HCT116 (cell line): ENCODE measurements at regions not wholly inside any gene's neighbourhood (a gene's known extent, or its start where the extent isn't known, plus 50 kb on each side); places are given as distances from the start of the nearest gene placed in this dataset.

Experiments
- ATAC-seq: fragments of 200-7000 bp; cut with Tn5 transposase; 2 replicates; pipeline ENCODE4 v1.9.1; 2020; ENCODE audit warnings: mild to moderate bottlenecking, moderate library complexity
- BruUV-seq: library from RNA; stranded (reverse); fragments of 400-500 nt; replicated peaks from 2 replicates; lab custom pipeline; 2021; lab: Mats Ljungman, UMichigan
- CTCF ChIA-PET: fragments of 300-600 bp; sonication (Branson Sonifier 250); formaldehyde crosslinking; loops from one replicate; lab custom pipeline; 2021; ENCODE audit warnings: antibody characterized with exemption; lab: Charles Lee
- POLR2A ChIA-PET: fragments of 300-600, 350-600 bp; sonication (Branson Sonifier 250); formaldehyde crosslinking; loops from one replicate; lab custom pipeline; 2021; ENCODE audit warnings: antibody characterized with exemption; lab: Charles Lee
- RAD21 ChIA-PET, 2 experiments: fragments of 300-600 bp; sonication (Branson Sonifier 250); formaldehyde crosslinking; loops; one replicate each; lab custom pipeline; 2023; ENCODE audit warnings: low total read pairs in 2 of 2; ENCODE audit not compliant: uncharacterized antibody in 2 of 2, unreplicated experiment in 2 of 2, low non-redundant PET in 1 of 2; lab: Charles Lee
- DNase-seq: peaks from one replicate; pipeline ENCODE4 v3.0.0-alpha.2; 2010; ENCODE audit warnings: low read depth, low spot score
- H2AFZ ChIP-seq: fragments of 200-600 bp; shearing (Covaris generic), sonication (generic); 2 replicates; pipeline ENCODE4 v1.6.1; 2017; ENCODE audit warnings: low read depth, mixed run types, mixed read lengths, antibody characterized with exemption, low read length; ENCODE audit not compliant: poor library complexity, severe bottlenecking
- H3K27ac ChIP-seq: 2 replicates; pipeline ENCODE4 v1.5.1; 2012; ENCODE audit warnings: low read depth, low read length
- H3K27me3 ChIP-seq: fragments of 200-600 bp; sonication (generic); 2 replicates; pipeline ENCODE4 v1.6.1; 2016; ENCODE audit warnings: mixed run types, low read length, mixed read lengths; ENCODE audit not compliant: insufficient read depth
- H3K36me3 ChIP-seq, 2 experiments: fragments of 200-500 bp in 1 of 2; fragments of 200-600 bp in 1 of 2; sonication (Bioruptor generic) in 1 of 2; sonication (generic) in 1 of 2; 2 replicates each; pipeline versions ENCODE4 v1.5.1 to v1.6.1; 2014 to 2016; ENCODE audit warnings: low read length in 2 of 2, inconsistent platforms in 1 of 2, mixed read lengths in 1 of 2, mixed run types in 1 of 2; ENCODE audit not compliant: insufficient read depth in 2 of 2, control insufficient read depth in 1 of 2
- H3K4me1 ChIP-seq, 2 experiments: fragments of 200-600 bp in 1 of 2; sonication (generic) in 1 of 2; 2 replicates each; pipeline versions ENCODE4 v1.5.1 to v1.6.1; 2012 to 2017; ENCODE audit warnings: low read length in 2 of 2, inconsistent platforms in 1 of 2, mild to moderate bottlenecking in 1 of 2, mixed read lengths in 1 of 2, mixed run types in 1 of 2, moderate library complexity in 1 of 2; ENCODE audit not compliant: insufficient read depth in 2 of 2, control insufficient read depth in 1 of 2
- H3K4me2 ChIP-seq: fragments of 200-600 bp; sonication (generic); 2 replicates; pipeline ENCODE4 v1.6.1; 2017; ENCODE audit warnings: mixed run types, low read length, mixed read lengths
- H3K4me3 ChIP-seq, 2 experiments: fragments of 200-600 bp in 1 of 2; sonication (generic) in 1 of 2; replicated peaks in 1 of 2; 2 replicates each; pipeline ENCODE4 v1.5.1; 2011 to 2016; ENCODE audit warnings: low read length in 2 of 2, control low read depth in 1 of 2, low read depth in 1 of 2, mild to moderate bottlenecking in 1 of 2, mixed read lengths in 1 of 2, mixed run types in 1 of 2
- H3K79me2 ChIP-seq: fragments of 200-600 bp; sonication (generic); 2 replicates; pipeline ENCODE4 v1.6.1; 2017; ENCODE audit warnings: mild to moderate bottlenecking, mixed run types, low read length, moderate library complexity, mixed read lengths; ENCODE audit not compliant: insufficient read depth
- H3K9ac ChIP-seq: fragments of 200-600 bp; sonication (generic); 2 replicates; pipeline ENCODE4 v1.6.1; 2016; ENCODE audit warnings: low read length, mixed read lengths
- H3K9me2 ChIP-seq: fragments of 200-600 bp; sonication (generic), shearing (Covaris generic); 2 replicates; pipeline ENCODE4 v1.6.1; 2017; ENCODE audit warnings: mixed run types, mild to moderate bottlenecking, moderate library complexity; ENCODE audit not compliant: insufficient read depth
- H3K9me3 ChIP-seq, 2 experiments: fragments of 200-500 bp in 1 of 2; fragments of 200-600 bp in 1 of 2; sonication (Bioruptor generic) in 1 of 2; sonication (generic) in 1 of 2; 2 replicates each; pipeline ENCODE4 v1.6.1; 2014 to 2017; ENCODE audit warnings: low read length in 2 of 2, mixed read lengths in 2 of 2, inconsistent platforms in 1 of 2, low read depth in 1 of 2, mild to moderate bottlenecking in 1 of 2, mixed run types in 1 of 2, moderate library complexity in 1 of 2; ENCODE audit not compliant: control insufficient read depth in 1 of 2, insufficient read depth in 1 of 2
- H4K20me1 ChIP-seq: fragments of 200-600 bp; sonication (generic), shearing (Covaris generic); 2 replicates; pipeline ENCODE4 v1.6.1; 2017; ENCODE audit warnings: mixed run types, mild to moderate bottlenecking, moderate library complexity; ENCODE audit not compliant: insufficient read depth
- ATF3 ChIP-seq: IDR thresholded peaks from 2 replicates; pipeline ENCODE4 v1.6.1; 2012
- EGR1 ChIP-seq: IDR thresholded peaks from 2 replicates; pipeline ENCODE4 v1.6.1; 2012; ENCODE audit warnings: low read depth
- EZH2 ChIP-seq: fragments of 200-600 bp; sonication (generic); IDR thresholded peaks from 2 replicates; pipeline ENCODE4 v1.6.1; 2017; ENCODE audit warnings: antibody characterized with exemption, mixed run types
- FOSL1 ChIP-seq: IDR thresholded peaks from 2 replicates; pipeline ENCODE4 v1.6.1; 2012; ENCODE audit warnings: low read depth
- POLR2AphosphoS5 ChIP-seq: IDR thresholded peaks from 2 replicates; pipeline ENCODE4 v1.6.1; 2011; ENCODE audit warnings: mild to moderate bottlenecking, low read depth, low read length, moderate library complexity
- RAD21 ChIP-seq: IDR thresholded peaks from 2 replicates; pipeline ENCODE4 v1.6.1; 2012; ENCODE audit warnings: low read depth, mild to moderate bottlenecking
- SP1 ChIP-seq: IDR thresholded peaks from 2 replicates; pipeline ENCODE4 v1.6.1; 2012; ENCODE audit warnings: low read depth
- SRF ChIP-seq: IDR thresholded peaks from 2 replicates; pipeline ENCODE4 v1.6.1; 2012; ENCODE audit warnings: low read depth
- YY1 ChIP-seq: IDR thresholded peaks from 2 replicates; pipeline ENCODE4 v1.6.1; 2011; ENCODE audit warnings: low read length, low read depth, moderate library complexity, mild to moderate bottlenecking; ENCODE audit not compliant: insufficient replicate concordance; ENCODE audit errors: extremely low read depth
- ZFX ChIP-seq: fragments of 450-650 bp; IDR thresholded peaks from 2 replicates; pipeline ENCODE4 v1.6.1; 2017
- intact Hi-C: fragments of 100-400 bp; cut with micrococcal nuclease; formaldehyde crosslinking; loops from 2 replicates; pipeline ENCODE4 v1.10.0; 2022

- Histone ChIP-seq H3K9me2 (no peaks in the 10 kb centered on the region), H3K4me3 (no peak overlapping the region), H2AFZ (no peak overlapping the region), H3K36me3 (no peaks in the 10 kb centered on the region), H3K4me1 (no peaks in the 10 kb centered on the region), H3K27me3 (no peaks in the 10 kb centered on the region), H3K79me2 (no peaks in the 10 kb centered on the region), H3K9me3 (no peaks in the 10 kb centered on the region), H3K27ac (no peak overlapping the region), H3K4me2 (no peak overlapping the region), H4K20me1 (no peaks in the 10 kb centered on the region), H3K9ac (no peak overlapping the region)
- ChIA-PET POLR2A (no interaction called here), RAD21 (no interaction called here), CTCF (no interaction called here)
- ATAC-seq (no peak), DNase-seq (no peak)
- TF ChIP-seq SRF, result no peak
- TF ChIP-seq POLR2AphosphoS5, result no peak
- TF ChIP-seq FOSL1, result no peak
- TF ChIP-seq SP1, result no peak
- no peak for TF ChIP-seq RAD21
- BruUV-seq, result no TSS peak
- intact Hi-C loops, result no loop called here
Measured at GRCh38 chr2:228777855-228778355, 493.2 kb downstream of the PID1 start.

GRCh38 chr2:228774548-228774947 is 496.5 kb downstream of the PID1 start:
- Histone ChIP-seq H3K4me3 (no peak overlapping the region), H3K9ac (no peak overlapping the region), H3K27ac (no peak overlapping the region), H4K20me1 (no peaks in the 10 kb centered on the region), H3K4me2 (no peak overlapping the region), H3K36me3 (no peaks in the 10 kb centered on the region), H3K9me3 (no peaks in the 10 kb centered on the region), H3K9me2 (no peaks in the 10 kb centered on the region), H3K79me2 (no peaks in the 10 kb centered on the region), H3K27me3 (no peaks in the 10 kb centered on the region), H2AFZ (no peak overlapping the region), H3K4me1 (no peaks in the 10 kb centered on the region)
- ChIA-PET CTCF (no interaction called here), RAD21 (no interaction called here), POLR2A (no interaction called here)
- DNase-seq (no peak), ATAC-seq (no peak)
- BruUV-seq, result no TSS peak
- intact Hi-C loops, result no loop called here
- TF ChIP-seq EGR1 (no peak), SRF (no peak), SP1 (no peak), YY1 (no peak), EZH2 (no peak), ATF3 (no peak), RAD21 (no peak), ZFX (no peak), POLR2AphosphoS5 (no peak)
